Neural cell (in vitro differentiated cells): ENCODE measurements at regions not wholly inside any gene's neighbourhood (a gene's known extent, or its start where the extent isn't known, plus 50 kb on each side); places are given as distances from the start of the nearest gene placed in this dataset.

Experiments
- H2AFZ ChIP-seq: fragments of 200-600, 300-800 bp; sonication (generic), shearing (Covaris generic); 2 replicates; pipeline ENCODE4 v1.6.0; 2014; ENCODE audit warnings: low read depth, mild to moderate bottlenecking, antibody characterized with exemption, low read length, moderate library complexity
- H3F3A ChIP-seq: fragments of 200-600 bp; shearing (Covaris generic); 2 replicates; pipeline ENCODE4 v1.6.1; 2016; ENCODE audit warnings: mild to moderate bottlenecking, moderate library complexity, mixed read lengths, antibody characterized with exemption, low read length; ENCODE audit not compliant: insufficient read depth, poor library complexity, severe bottlenecking
- H3K27ac ChIP-seq: fragments of 200-600, 300-800 bp; sonication (generic), shearing (Covaris generic); 2 replicates; pipeline ENCODE4 v1.5.1; 2014; ENCODE audit warnings: mild to moderate bottlenecking, low read length, moderate library complexity
- H3K27me3 ChIP-seq: fragments of 300-800, 200-600 bp; sonication (generic), shearing (Covaris generic); 2 replicates; pipeline ENCODE4 v1.6.0; 2014; ENCODE audit warnings: mild to moderate bottlenecking, low read depth, low read length, moderate library complexity; ENCODE audit not compliant: insufficient read depth
- H3K36me3 ChIP-seq: fragments of 300-800, 200-600 bp; sonication (generic), shearing (Covaris generic); 2 replicates; pipeline ENCODE4 v1.5.1; 2014; ENCODE audit warnings: mild to moderate bottlenecking, antibody characterized with exemption, low read length, moderate library complexity; ENCODE audit not compliant: insufficient read depth
- H3K4me2 ChIP-seq: fragments of 300-800, 200-600 bp; sonication (generic), shearing (Covaris generic); 2 replicates; pipeline ENCODE4 v1.6.0; 2014; ENCODE audit warnings: mild to moderate bottlenecking, low read length
- H3K4me3 ChIP-seq: fragments of 300-800, 200-600 bp; sonication (generic), shearing (Covaris generic); 2 replicates; pipeline ENCODE4 v1.5.1; 2014; ENCODE audit warnings: mild to moderate bottlenecking, low read length, moderate library complexity
- H3K79me2 ChIP-seq: fragments of 200-600 bp; shearing (Covaris generic); replicated peaks from 2 replicates; pipeline ENCODE4 v1.6.0; 2014; ENCODE audit warnings: mild to moderate bottlenecking, low read length, moderate library complexity; ENCODE audit not compliant: insufficient read depth
- H3K9ac ChIP-seq: fragments of 300-800, 200-600 bp; sonication (generic), shearing (Covaris generic); 2 replicates; pipeline ENCODE4 v1.6.1; 2016; ENCODE audit warnings: mild to moderate bottlenecking, low read length, mixed read lengths
- H3K9me2 ChIP-seq: fragments of 200-600 bp; shearing (Covaris generic); 2 replicates; pipeline ENCODE4 v1.6.1; 2016; ENCODE audit warnings: mild to moderate bottlenecking, low read length, mixed read lengths; ENCODE audit not compliant: insufficient read depth
- H3K9me3 ChIP-seq: fragments of 200-600, 300-800 bp; sonication (generic), shearing (Covaris generic); 2 replicates; pipeline ENCODE4 v1.6.1; 2016; ENCODE audit warnings: mild to moderate bottlenecking, mixed run types, low read length, moderate library complexity, mixed read lengths
- H4K20me1 ChIP-seq: fragments of 200-600 bp; shearing (Covaris generic); 2 replicates; pipeline ENCODE4 v1.6.1; 2016; ENCODE audit warnings: mild to moderate bottlenecking, mixed run types; ENCODE audit not compliant: insufficient read depth
- CTCF ChIP-seq: fragments of 450-650 bp; IDR thresholded peaks from 2 replicates; pipeline ENCODE4 v1.5.1; 2014; ENCODE audit warnings: antibody characterized with exemption, mild to moderate bottlenecking, moderate library complexity; ENCODE audit not compliant: poor library complexity, severe bottlenecking
- EP300 ChIP-seq: fragments of 450-650 bp; conservative IDR thresholded peaks from 2 replicates; pipeline ENCODE4 v1.6.1; 2014; ENCODE audit warnings: antibody characterized with exemption, mild to moderate bottlenecking, moderate library complexity; ENCODE audit not compliant: poor library complexity, severe bottlenecking
- EZH2 ChIP-seq: fragments of 200-600, 300-800 bp; shearing (Covaris generic), sonication (generic); IDR thresholded peaks from 2 replicates; pipeline ENCODE4 v1.6.1; 2014; ENCODE audit warnings: antibody characterized with exemption, low read length, borderline replicate concordance, mild to moderate bottlenecking; ENCODE audit not compliant: insufficient read depth, poor library complexity, severe bottlenecking
- MXI1 ChIP-seq: fragments of 450-650 bp; conservative IDR thresholded peaks from 2 replicates; pipeline ENCODE4 v1.6.1; 2014; ENCODE audit warnings: antibody characterized with exemption, mild to moderate bottlenecking; ENCODE audit not compliant: poor library complexity, severe bottlenecking
- POLR2AphosphoS5 ChIP-seq: IDR thresholded peaks from 2 replicates; pipeline ENCODE4 v1.6.1; 2012
- RAD21 ChIP-seq: fragments of 450-650 bp; conservative IDR thresholded peaks from 2 replicates; pipeline ENCODE4 v1.6.1; 2014; ENCODE audit warnings: antibody characterized with exemption, mild to moderate bottlenecking, moderate library complexity
- REST ChIP-seq: IDR thresholded peaks from 2 replicates; pipeline ENCODE4 v1.6.1; 2012; ENCODE audit warnings: borderline replicate concordance
- SMC3 ChIP-seq: fragments of 450-650 bp; conservative IDR thresholded peaks from 2 replicates; pipeline ENCODE4 v1.6.1; 2014; ENCODE audit warnings: antibody characterized with exemption, mild to moderate bottlenecking, moderate library complexity; ENCODE audit not compliant: poor library complexity
- TAF1 ChIP-seq: IDR thresholded peaks from 2 replicates; pipeline ENCODE4 v1.6.1; 2012; ENCODE audit warnings: low read depth

GRCh38 chr13:44174769-44175425, 198.7 kb upstream of the SERP2 start:
- Histone ChIP-seq H3K9ac (no peak overlapping the region), H3K4me2 (no peak overlapping the region), H3K27me3 (no peaks in the 10 kb centered on the region), H3F3A (no peaks in the 10 kb centered on the region), H3K36me3 (no peaks in the 10 kb centered on the region), H3K79me2 (no peaks in the 10 kb centered on the region), H3K4me3 (no peak overlapping the region), H2AFZ (no peak overlapping the region), H4K20me1 (no peaks in the 10 kb centered on the region), H3K9me3 (no peaks in the 10 kb centered on the region), H3K9me2 (no peaks in the 10 kb centered on the region), H3K27ac (no peak overlapping the region)
- TF ChIP-seq REST, result no peak

- Histone ChIP-seq H3K4me3 (no peak overlapping the region), H3K36me3 (no peaks in the 10 kb centered on the region), H3K9me3 (no peaks in the 10 kb centered on the region), H2AFZ (no peak overlapping the region), H3K79me2 (no peaks in the 10 kb centered on the region), H3F3A (no peaks in the 10 kb centered on the region), H3K27ac (no peak overlapping the region), H3K4me2 (no peak overlapping the region), H3K9me2 (no peaks in the 10 kb centered on the region), H3K27me3 (no peaks in the 10 kb centered on the region), H3K9ac (no peak overlapping the region), H4K20me1 (no peaks in the 10 kb centered on the region)
- TF ChIP-seq SMC3, result no peak
- TF ChIP-seq CTCF, result no peak
- no peak for TF ChIP-seq EZH2
- no peak for TF ChIP-seq POLR2AphosphoS5
- no peak for TF ChIP-seq RAD21
- TF ChIP-seq REST, result no peak
- no peak for TF ChIP-seq TAF1
- TF ChIP-seq EP300, result no peak
- no peak for TF ChIP-seq MXI1
Observed at GRCh38 chr13:44176173-44176572, 197.5 kb upstream of the SERP2 start.
